VCaP (cell line): ENCODE measurements at regions not wholly inside any gene's neighbourhood (a gene's known extent, or its start where the extent isn't known, plus 50 kb on each side); places are given as distances from the start of the nearest gene placed in this dataset.

ENCODE experiments used
- H3K27ac ChIP-seq: fragments of 450-650 bp; 2 replicates; pipeline ENCODE4 v1.5.1; 2017
- CTCF ChIP-seq: fragments of 450-650 bp; conservative IDR thresholded peaks from 2 replicates; pipeline ENCODE4 v1.5.1; 2017; ENCODE audit warnings: mild to moderate bottlenecking, moderate library complexity

- TF ChIP-seq CTCF = no peak
Measured at GRCh38 chr14:83355609-83356008, 1822.0 kb upstream of the SEL1L start.

GRCh38 chr14:83356080-83356479 is 1822.4 kb upstream of the SEL1L start:
- H3K27ac ChIP-seq = no peak overlapping the region

More at GRCh38 chr14:83355609-83356008, 1822.0 kb upstream of the SEL1L start:
- no peak overlapping the region for H3K27ac ChIP-seq

GRCh38 chr14:83372271-83372670 is 1838.6 kb upstream of the SEL1L start:
- no peak for TF ChIP-seq CTCF
- no peak overlapping the region for H3K27ac ChIP-seq

More at GRCh38 chr14:83356080-83356479, 1822.4 kb upstream of the SEL1L start:
- no peak for TF ChIP-seq CTCF

- no peak for TF ChIP-seq CTCF
- H3K27ac ChIP-seq = no peak overlapping the region
Measured at GRCh38 chr14:83379436-83379835, 1845.8 kb upstream of the SEL1L start.

- no peak for TF ChIP-seq CTCF
- no peak overlapping the region for H3K27ac ChIP-seq
Measured at GRCh38 chr14:83384253-83384652, 1850.6 kb upstream of the SEL1L start.

GRCh38 chr14:83395321-83395720 is 1861.7 kb upstream of the SEL1L start:
- TF ChIP-seq CTCF = no peak
- no peak overlapping the region for H3K27ac ChIP-seq

- TF ChIP-seq CTCF = no peak
- H3K27ac ChIP-seq = no peak overlapping the region
Measured at GRCh38 chr14:83416476-83416875, 1882.8 kb upstream of the SEL1L start.

GRCh38 chr14:83419420-83419819 is 1885.8 kb upstream of the SEL1L start:
- H3K27ac ChIP-seq = no peak overlapping the region
- no peak for TF ChIP-seq CTCF
